ENCODE measurements at regions not wholly inside any gene's neighbourhood (a gene's known extent, or its start where the extent isn't known, plus 50 kb on each side); places are given as distances from the start of the nearest gene placed in this dataset.

GRCh38 chrX:94576367-94577004, 902.5 kb downstream of the FAM133A start:
- no peak overlapping the region for H3K27ac ChIP-seq
- H3K4me3 ChIP-seq = no peak overlapping the region
- TF ChIP-seq CTCF (conservative IDR thresholded peaks at IDR 0.05) = peak; percentile 56; the same call in 1 of the 2 replicates
- no peak for TF ChIP-seq EZH2 (IDR thresholded peaks at IDR 0.05; ENCODE audit: low read depth)
- H3K27me3 ChIP-seq (ENCODE audit: insufficient read depth, low read depth) = no peaks in the 10 kb centered on the region
- H3F3A ChIP-seq (ENCODE audit: insufficient read depth, low read depth) = no peaks in the 10 kb centered on the region
- CTCF ChIA-PET = no interaction called here
- no peak overlapping the region for H3K4me2 ChIP-seq
- no peaks in the 10 kb centered on the region for H3K9me3 ChIP-seq (ENCODE audit: insufficient read depth, low read depth)
- DNase-seq = no peak
- H2AFZ ChIP-seq = no peak overlapping the region
- H3K4me1 ChIP-seq (replicated peaks; ENCODE audit: insufficient read depth) = no peaks in the 10 kb centered on the region
- intact Hi-C loops (cut with micrococcal nuclease; ENCODE audit: unreplicated experiment) = no loop called here
- no peaks in the 10 kb centered on the region for H3K79me2 ChIP-seq (ENCODE audit: low read depth)
- POLR2A ChIA-PET (ENCODE audit: unreplicated experiment) = no interaction called here
- no TSS peak for BruUV-seq (replicated peaks)
- no peaks in the 10 kb centered on the region for H3K9me2 ChIP-seq (ENCODE audit: insufficient read depth)
- H3K36me3 ChIP-seq (ENCODE audit: low read depth) = no peaks in the 10 kb centered on the region
- H4K20me1 ChIP-seq (ENCODE audit: insufficient read depth) = no peaks in the 10 kb centered on the region

- H2AFZ ChIP-seq = no peak overlapping the region
- H3K9me2 ChIP-seq (ENCODE audit: insufficient read depth) = no peaks in the 10 kb centered on the region; the same call in 1 of the 2 replicates
- TF ChIP-seq EZH2 (IDR thresholded peaks at IDR 0.05; ENCODE audit: low read depth) = no peak
- no peak for TF ChIP-seq CTCF (conservative IDR thresholded peaks at IDR 0.05)
- DNase-seq = no peak
- ChIA-PET CTCF (no interaction called here), POLR2A (ENCODE audit: unreplicated experiment) (no interaction called here)
- no peaks in the 10 kb centered on the region for H3K79me2 ChIP-seq (ENCODE audit: low read depth)
- no peaks in the 10 kb centered on the region for H3F3A ChIP-seq (ENCODE audit: insufficient read depth, low read depth)
- H3K9me3 ChIP-seq (ENCODE audit: insufficient read depth, low read depth) = no peaks in the 10 kb centered on the region
- no peak overlapping the region for H3K4me3 ChIP-seq
- H3K27ac ChIP-seq = no peak overlapping the region
- intact Hi-C loops (cut with micrococcal nuclease; ENCODE audit: unreplicated experiment) = no loop called here
- no peak overlapping the region for H3K4me2 ChIP-seq
- H3K36me3 ChIP-seq (ENCODE audit: low read depth) = no peaks in the 10 kb centered on the region
- H3K4me1 ChIP-seq (replicated peaks; ENCODE audit: insufficient read depth) = no peaks in the 10 kb centered on the region
- H4K20me1 ChIP-seq (ENCODE audit: insufficient read depth) = no peaks in the 10 kb centered on the region
- no TSS peak for BruUV-seq (replicated peaks)
- no peaks in the 10 kb centered on the region for H3K27me3 ChIP-seq (ENCODE audit: insufficient read depth, low read depth)
Observed at GRCh38 chrX:94600077-94600476, 926.1 kb downstream of the FAM133A start.

- Histone ChIP-seq H3K4me3 (no peak overlapping the region), H2AFZ (no peak overlapping the region), H3K9me3 (ENCODE audit: insufficient read depth, low read depth) (no peaks in the 10 kb centered on the region), H4K20me1 (ENCODE audit: insufficient read depth) (no peaks in the 10 kb centered on the region), H3K4me2 (no peak overlapping the region), H3K9me2 (ENCODE audit: insufficient read depth) (no peaks in the 10 kb centered on the region), H3K27me3 (ENCODE audit: insufficient read depth, low read depth) (no peaks in the 10 kb centered on the region), H3F3A (ENCODE audit: insufficient read depth, low read depth) (no peaks in the 10 kb centered on the region), H3K36me3 (ENCODE audit: low read depth) (no peaks in the 10 kb centered on the region), H3K27ac (no peak overlapping the region), H3K79me2 (ENCODE audit: low read depth) (no peaks in the 10 kb centered on the region), H3K4me1 (replicated peaks; ENCODE audit: insufficient read depth) (no peaks in the 10 kb centered on the region)
- ChIA-PET POLR2A (ENCODE audit: unreplicated experiment) (no interaction called here), CTCF (no interaction called here)
- TF ChIP-seq EZH2 (IDR thresholded peaks at IDR 0.05; ENCODE audit: low read depth) (no peak), CTCF (conservative IDR thresholded peaks at IDR 0.05) (no peak)
- intact Hi-C loops (cut with micrococcal nuclease; ENCODE audit: unreplicated experiment) = no loop called here
- no TSS peak for BruUV-seq (replicated peaks)
- DNase-seq = no peak
Observed at GRCh38 chrX:94612140-94612539, 938.1 kb downstream of the FAM133A start.

Data from PC-9 (cell line).